Kidney tubule cell (primary cell): ENCODE measurements at regions not wholly inside any gene's neighbourhood (a gene's known extent, or its start where the extent isn't known, plus 50 kb on each side); places are given as distances from the start of the nearest gene placed in this dataset.
"Not testable (repeated sequence)": the region's sequence is repeated elsewhere in the genome, so short reads cannot be mapped to it uniquely, and the experiment has no call there.

Source experiments
- DNase-seq: peaks from one replicate; pipeline ENCODE4 v3.0.0-alpha.2; 2018; ENCODE audit warnings: low spot score

DNA sequence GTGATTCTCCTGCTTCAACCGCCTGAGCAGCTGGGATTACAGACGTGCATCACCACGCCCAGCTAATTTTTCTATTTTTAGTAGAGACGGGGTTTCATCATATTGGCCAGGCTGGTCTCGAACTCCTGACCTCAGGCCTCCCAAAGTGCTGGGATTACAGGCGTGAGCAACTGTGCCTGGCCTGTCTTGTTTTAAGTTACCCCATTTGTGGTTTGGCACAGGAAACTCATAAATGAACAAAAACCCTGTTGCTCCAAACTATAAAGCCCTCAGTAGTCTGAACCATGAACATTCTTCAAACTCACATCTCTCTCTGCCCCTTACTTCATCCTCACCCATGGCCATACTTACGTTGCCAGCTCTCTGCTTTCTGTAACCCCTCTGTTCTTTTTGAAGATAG is 61.7 kb downstream of the RHOU start:
- DNase-seq = not testable (repeated sequence)

GRCh38 chr1:228798035-228798434 is 62.8 kb downstream of the RHOU start:
- no peak for DNase-seq

DNA sequence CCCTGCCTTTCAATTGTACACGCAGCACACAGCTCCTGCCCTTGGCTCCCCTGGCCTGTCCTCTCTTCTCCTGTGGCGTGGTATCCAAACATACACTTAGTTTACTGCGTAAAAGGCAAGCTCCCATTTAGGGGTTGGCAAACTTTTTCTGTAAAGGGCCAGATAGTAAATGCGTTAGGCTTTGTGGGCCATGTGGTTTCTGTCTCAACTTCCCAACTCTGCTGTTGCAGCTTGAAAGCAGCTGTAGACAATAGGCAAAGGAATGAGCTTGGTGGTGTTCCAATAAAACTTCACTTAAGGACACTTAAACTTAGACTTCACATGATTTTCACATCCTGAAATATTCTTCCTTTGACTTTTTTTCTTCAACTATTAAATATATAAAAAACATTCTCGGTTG is 63.3 kb downstream of the RHOU start:
- no peak for DNase-seq

- DNase-seq = no peak
Measured at GRCh38 chr1:228799924-228800323, 64.6 kb downstream of the RHOU start.

DNA sequence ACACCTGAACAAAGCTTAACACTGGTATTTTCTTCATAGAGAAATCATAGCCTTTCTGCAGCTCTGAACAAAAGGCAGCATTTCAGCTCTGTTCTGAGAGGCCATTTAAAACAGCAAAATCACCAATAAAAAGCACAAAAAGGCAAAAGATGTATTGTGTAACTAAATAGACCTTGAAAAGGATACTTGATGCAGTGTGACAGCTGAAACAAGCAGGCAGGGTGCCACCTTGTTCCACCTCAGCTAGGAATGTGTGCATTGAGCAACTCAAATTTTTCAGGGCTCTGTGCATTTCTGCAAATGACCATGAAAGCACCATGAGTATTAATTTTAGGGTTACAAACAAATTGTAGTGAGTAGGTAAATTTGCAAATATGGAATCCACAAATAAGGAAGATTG is 65.8 kb downstream of the RHOU start:
- DNase-seq = no peak

GRCh38 chr1:228802386-228803220 is 67.3 kb downstream of the RHOU start:
- DNase-seq = no peak

DNA sequence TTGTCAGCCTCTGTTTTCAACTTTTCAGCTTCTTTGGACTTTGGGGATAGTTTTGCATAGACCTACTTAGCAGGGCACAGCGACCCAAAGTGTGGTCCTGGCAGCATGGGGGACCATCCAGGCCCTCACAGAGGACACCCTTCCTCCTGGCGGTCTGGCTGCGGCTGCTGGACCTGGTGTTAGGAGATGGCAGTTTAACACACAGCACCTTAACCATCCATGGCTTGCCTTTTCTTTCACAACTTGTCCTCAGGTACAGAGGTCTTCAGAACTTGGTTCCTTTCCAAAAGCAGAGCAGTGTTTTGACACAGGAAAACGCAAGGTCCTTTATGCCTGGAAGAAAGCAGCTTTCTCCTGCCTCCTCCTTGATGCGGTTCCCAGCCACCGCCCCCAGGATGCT is 68.1 kb downstream of the RHOU start:
- no peak for DNase-seq

DNA sequence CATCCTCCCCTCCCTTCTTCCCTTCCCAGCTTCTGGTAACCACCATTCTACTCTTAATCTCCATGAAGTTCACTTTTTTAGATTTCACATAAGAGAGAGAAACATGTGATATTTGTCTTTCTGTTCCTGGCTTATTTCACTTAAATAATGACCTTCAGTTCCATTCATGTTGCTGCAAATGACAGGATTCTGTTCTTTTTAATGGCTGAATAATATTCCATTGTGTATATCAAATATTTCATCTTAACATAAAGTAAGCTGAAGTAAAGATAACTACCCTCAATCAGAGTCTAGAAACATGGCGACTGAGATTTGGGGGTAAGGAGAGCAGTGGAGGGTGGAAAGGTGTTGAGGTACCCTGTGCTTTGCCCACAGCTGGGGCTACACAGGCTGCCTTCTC is 68.9 kb downstream of the RHOU start:
- no peak for DNase-seq

- DNase-seq = peak; percentile 2
Measured at GRCh38 chr1:228804640-228805413, 69.5 kb downstream of the RHOU start.

- no peak for DNase-seq
Measured at GRCh38 chr1:228807904-228808605, 72.8 kb downstream of the RHOU start.

- peak; percentile 29 for DNase-seq
Measured at GRCh38 chr1:228809621-228810394, 74.5 kb downstream of the RHOU start.

GRCh38 chr1:228810395-228810758 is 75.1 kb downstream of the RHOU start:
- DNase-seq = no peak

GRCh38 chr1:228810878-228811711 is 75.8 kb downstream of the RHOU start:
- DNase-seq = no peak

DNA sequence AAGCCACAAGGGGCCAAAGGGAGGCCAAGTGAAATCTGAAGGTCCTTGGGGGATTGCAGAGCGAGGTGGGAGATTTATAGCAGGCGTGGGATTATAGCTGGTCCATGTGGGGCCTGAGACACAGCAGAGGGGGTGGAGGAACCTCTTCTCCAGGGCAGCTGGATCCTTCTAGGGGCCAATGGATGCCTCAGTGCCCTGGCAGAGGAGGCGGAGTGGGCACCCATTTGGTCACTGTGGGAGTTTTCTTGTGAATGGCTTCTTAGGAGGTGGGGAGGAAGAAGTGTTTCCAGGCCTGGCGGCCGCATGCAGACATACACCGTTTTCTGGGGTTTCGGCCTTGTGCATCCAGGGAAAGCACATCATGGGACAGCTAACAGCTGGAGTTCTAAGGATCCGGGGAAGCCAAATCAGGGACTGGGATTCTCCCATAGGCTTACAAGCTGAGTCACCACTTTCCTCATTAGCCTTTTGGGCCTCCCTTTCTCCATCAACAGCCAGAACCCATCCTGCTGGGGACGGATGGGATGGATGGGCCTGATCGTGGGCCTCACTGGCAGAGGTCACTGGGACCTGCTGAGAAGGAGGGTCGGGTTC is 76.5 kb downstream of the RHOU start:
- DNase-seq = no peak

- no peak for DNase-seq
Measured at GRCh38 chr1:228812961-228813360, 77.7 kb downstream of the RHOU start.

DNA sequence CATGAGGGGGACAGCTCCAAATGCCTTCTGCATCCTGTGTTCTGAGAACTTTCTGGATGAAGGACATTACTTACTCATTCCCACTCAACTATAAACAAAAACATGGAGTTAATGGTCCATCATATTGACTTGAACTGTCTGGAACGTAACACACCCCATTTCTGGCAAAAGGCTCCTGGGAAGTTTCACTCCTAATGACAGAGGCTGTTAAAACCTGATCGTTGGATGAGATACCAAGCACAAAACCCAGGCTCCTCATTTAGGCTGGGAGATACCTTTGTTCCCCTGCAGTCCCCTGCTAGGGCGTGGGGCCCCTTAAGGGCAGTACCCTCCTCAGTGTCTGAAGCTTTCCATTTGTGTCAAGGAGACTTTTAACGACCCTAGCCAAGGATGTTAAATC is 78.9 kb downstream of the RHOU start:
- peak; percentile 30 for DNase-seq

DNA sequence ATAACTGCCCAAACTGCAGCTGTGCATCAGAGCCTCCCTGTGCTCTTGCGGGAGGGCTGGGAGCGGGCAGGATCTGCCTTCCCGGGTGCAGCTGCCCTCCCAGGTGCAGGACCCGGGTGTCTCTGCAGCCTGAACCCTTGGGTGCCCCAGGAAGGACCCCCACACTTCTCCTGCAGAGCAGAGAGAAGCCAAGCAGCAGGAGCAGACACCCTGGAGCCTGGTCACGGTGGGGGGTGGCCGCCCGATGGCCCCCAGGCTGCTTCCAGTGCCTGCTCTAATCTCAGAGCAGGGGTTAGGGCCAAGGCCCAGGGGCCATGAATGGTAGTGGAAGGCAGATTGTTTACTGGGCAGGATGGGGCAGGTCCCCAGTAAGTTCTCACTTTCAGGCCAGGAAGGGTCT is 83.0 kb downstream of the RHOU start:
- no peak for DNase-seq

GRCh38 chr1:228818928-228819630 is 83.8 kb downstream of the RHOU start:
- no peak for DNase-seq

- no peak for DNase-seq
Measured at GRCh38 chr1:228821252-228821651, 86.0 kb downstream of the RHOU start.

GRCh38 chr1:228823200-228823599 is 87.9 kb downstream of the RHOU start:
- DNase-seq = no peak
